ENCODE measurements at regions not wholly inside any gene's neighbourhood (a gene's known extent, or its start where the extent isn't known, plus 50 kb on each side); places are given as distances from the start of the nearest gene placed in this dataset.

GRCh38 chr3:5473471-5473870 is 286.0 kb downstream of the EDEM1 start:
- TF ChIP-seq CTCF (IDR thresholded peaks at IDR 0.05; ENCODE audit: extremely low read depth in 1 of 2, insufficient read depth in 1 of 2, low read depth in 1 of 2, low read length in 2 of 2) (no peak), POLR2AphosphoS5 (IDR thresholded peaks at IDR 0.05; ENCODE audit: insufficient read depth, low read depth, low read length) (no peak), JUN (IDR thresholded peaks at IDR 0.05; ENCODE audit: borderline replicate concordance, insufficient read depth, insufficient read length, low read depth) (no peak), MAX (IDR thresholded peaks at IDR 0.05; ENCODE audit: insufficient read depth, insufficient read length) (no peak), POLR2A (IDR thresholded peaks at IDR 0.05; ENCODE audit: low read depth, low read length) (no peak), EZH2 (IDR thresholded peaks at IDR 0.05; ENCODE audit: borderline replicate concordance, low read depth, low read length, severe bottlenecking) (no peak)

All from endothelial cell of umbilical vein (primary cell).